AG10803 (cell line): ENCODE measurements at regions not wholly inside any gene's neighbourhood (a gene's known extent, or its start where the extent isn't known, plus 50 kb on each side); places are given as distances from the start of the nearest gene placed in this dataset.
"Not testable (repeated sequence)": the region's sequence is repeated elsewhere in the genome, so short reads cannot be mapped to it uniquely, and the experiment has no call there.

Experiments
- DNase-seq: peaks from one replicate; pipeline ENCODE4 v3.0.0; 2010; ENCODE audit warnings: low read depth
- H3K4me3 ChIP-seq: 2 replicates; pipeline ENCODE4 v1.5.1; 2011; ENCODE audit warnings: mild to moderate bottlenecking, low read length, control low read depth
- CTCF ChIP-seq: conservative IDR thresholded peaks from 2 replicates; pipeline ENCODE4 v1.5.1; 2011; ENCODE audit warnings: mild to moderate bottlenecking, low read length, control low read depth, inconsistent platforms

- no peak overlapping the region for H3K4me3 ChIP-seq
- TF ChIP-seq CTCF = no peak
- DNase-seq = no peak
Measured at GRCh38 chr6:170003451-170004160, 252.2 kb downstream of the ERMARD start.

GRCh38 chr6:170003027-170003426 is 251.6 kb downstream of the ERMARD start:
- no peak overlapping the region for H3K4me3 ChIP-seq
- DNase-seq = no peak
- no peak for TF ChIP-seq CTCF

GRCh38 chr6:170001782-170002181 is 250.4 kb downstream of the ERMARD start:
- not testable (repeated sequence) for H3K4me3 ChIP-seq, DNase-seq

- TF ChIP-seq CTCF = no peak
- DNase-seq = no peak
- no peak overlapping the region for H3K4me3 ChIP-seq
Measured at GRCh38 chr6:170000071-170000843, 248.8 kb downstream of the ERMARD start.

GRCh38 chr6:169999367-169999766 is 247.9 kb downstream of the ERMARD start:
- TF ChIP-seq CTCF = no peak
- no peak overlapping the region for H3K4me3 ChIP-seq
- DNase-seq = no peak

- no peak overlapping the region for H3K4me3 ChIP-seq
- no peak for TF ChIP-seq CTCF
- DNase-seq = no peak
Measured at GRCh38 chr6:169998457-169998856, 247.0 kb downstream of the ERMARD start.

- no peak for DNase-seq
- no peak for TF ChIP-seq CTCF
- H3K4me3 ChIP-seq = no peak overlapping the region
Measured at GRCh38 chr6:169997930-169998218, 246.5 kb downstream of the ERMARD start.
